Keratinocyte (primary cell): ENCODE measurements at regions not wholly inside any gene's neighbourhood (a gene's known extent, or its start where the extent isn't known, plus 50 kb on each side); places are given as distances from the start of the nearest gene placed in this dataset.

Experiments used
- DNase-seq: peaks from one replicate; pipeline ENCODE4 v3.0.0-alpha.2; 2011; ENCODE audit warnings: low read depth, missing footprints, low spot score
- FAIRE-seq: peaks from 2 replicates; lab custom pipeline; 2011; peaks lifted over from hg19 to GRCh38; lab: Jason Lieb, UNC
- H2AFZ ChIP-seq: 2 replicates; pipeline ENCODE4 v1.6.0; 2012; ENCODE audit warnings: low read length, control low read depth, inconsistent platforms; ENCODE audit not compliant: control insufficient read depth
- H3K27ac ChIP-seq: 2 replicates; pipeline ENCODE4 v1.5.1; 2011; ENCODE audit warnings: low read length; ENCODE audit not compliant: control insufficient read depth, insufficient read depth
- H3K27me3 ChIP-seq: 3 replicates; pipeline ENCODE4 v1.6.0; 2011; ENCODE audit warnings: low read length; ENCODE audit not compliant: control insufficient read depth, insufficient read depth; ENCODE audit errors: extremely low read depth
- H3K36me3 ChIP-seq, 2 experiments: 2 replicates in 1 of 2; 3 replicates in 1 of 2; pipeline ENCODE4 v1.5.1; 2011; ENCODE audit warnings: low read length in 2 of 2, mild to moderate bottlenecking in 1 of 2; ENCODE audit not compliant: control insufficient read depth in 2 of 2, insufficient read depth in 2 of 2; ENCODE audit errors: extremely low read depth in 1 of 2
- H3K4me1 ChIP-seq: 3 replicates; pipeline ENCODE4 v1.5.1; 2011; ENCODE audit warnings: low read length; ENCODE audit not compliant: control insufficient read depth, insufficient read depth; ENCODE audit errors: extremely low read depth
- H3K4me2 ChIP-seq: 3 replicates; pipeline ENCODE4 v1.6.0; 2011; ENCODE audit warnings: low read depth, low read length; ENCODE audit not compliant: control insufficient read depth, insufficient read depth; ENCODE audit errors: extremely low read depth
- H3K4me3 ChIP-seq, 3 experiments: fragments of 200-600 bp in 1 of 3; sonication (generic) in 1 of 3; 2 replicates in 2 of 3; 3 replicates in 1 of 3; pipeline ENCODE4 v1.5.1; 2011 to 2016; ENCODE audit warnings: low read length in 3 of 3, mild to moderate bottlenecking in 3 of 3, control low read depth in 2 of 3, inconsistent platforms in 1 of 3, low read depth in 1 of 3, mixed read lengths in 1 of 3, mixed run types in 1 of 3, moderate library complexity in 1 of 3; ENCODE audit not compliant: control insufficient read depth in 2 of 3, insufficient read depth in 2 of 3; ENCODE audit errors: extremely low read depth in 1 of 3
- H3K79me2 ChIP-seq: 2 replicates; pipeline ENCODE4 v1.6.0; 2012; ENCODE audit warnings: low read length; ENCODE audit not compliant: control insufficient read depth, insufficient read depth
- H3K9ac ChIP-seq: 3 replicates; pipeline ENCODE4 v1.6.0; 2011; ENCODE audit warnings: low read length; ENCODE audit not compliant: control insufficient read depth, insufficient read depth; ENCODE audit errors: extremely low read depth
- H3K9me1 ChIP-seq: 3 replicates; pipeline ENCODE4 v1.6.0; 2011; ENCODE audit warnings: low read length; ENCODE audit not compliant: control insufficient read depth, insufficient read depth; ENCODE audit errors: extremely low read depth
- H3K9me3 ChIP-seq: 2 replicates; pipeline ENCODE4 v1.5.1; 2012; ENCODE audit warnings: low read depth, low read length; ENCODE audit not compliant: control insufficient read depth
- H4K20me1 ChIP-seq: 3 replicates; pipeline ENCODE4 v1.6.0; 2011; ENCODE audit warnings: low read length; ENCODE audit not compliant: control insufficient read depth, insufficient read depth; ENCODE audit errors: extremely low read depth
- CTCF ChIP-seq, 3 experiments: IDR thresholded peaks in 1 of 3; conservative IDR thresholded peaks in 1 of 3; optimal IDR thresholded peaks in 1 of 3; 2 replicates in 2 of 3; 3 replicates in 1 of 3; pipeline versions ENCODE3 to v1.5.1; 2011; ENCODE audit warnings: low read length in 3 of 3, mild to moderate bottlenecking in 3 of 3, moderate library complexity in 2 of 3, control low read depth in 1 of 3, inconsistent platforms in 1 of 3; ENCODE audit not compliant: insufficient read depth in 2 of 3; ENCODE audit errors: extremely low read depth in 1 of 3
- EZH2 ChIP-seq: IDR thresholded peaks from one replicate; pipeline ENCODE4 v1.6.1; 2012; ENCODE audit warnings: inconsistent platforms, mild to moderate bottlenecking, low read length, moderate library complexity
- dilution Hi-C: fragments of 300-500 bp; cut with MboI; formaldehyde crosslinking; loops from one replicate; pipeline ENCODE4 v1.7.0; 2020; ENCODE audit warnings: low sequenced_read_pairs; ENCODE audit not compliant: extremely low pct_ligation_motif_present

GRCh38 chr11:28636033-28636432 is 527.8 kb downstream of the METTL15 start:
- dilution Hi-C loops = no loop called here
- H3K27ac ChIP-seq = no peak overlapping the region
- FAIRE-seq = no peak

DNA sequence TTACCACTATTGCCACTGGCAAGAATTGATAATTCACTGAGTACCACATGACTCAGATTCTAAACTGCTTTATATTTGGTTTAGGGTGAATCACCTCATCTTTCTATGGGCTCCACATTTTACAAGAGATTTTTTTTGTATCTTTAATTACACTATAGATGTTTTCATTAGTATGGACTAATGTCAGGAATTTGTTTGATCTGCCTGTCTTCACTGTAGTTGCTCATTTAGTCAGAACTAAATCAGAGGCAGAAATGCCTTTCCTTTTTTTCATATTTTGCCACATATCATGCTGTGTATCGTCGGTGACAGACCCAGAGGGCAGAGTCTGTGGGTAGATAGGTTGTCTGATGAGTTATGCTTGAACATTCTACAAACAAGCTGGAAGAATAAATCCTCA is 524.1 kb downstream of the METTL15 start:
- Histone ChIP-seq H3K27ac (no peak overlapping the region), H3K9me3 (no peaks in the 10 kb centered on the region), H3K4me2 (no peak overlapping the region), H3K4me1 (peaks cover 5% of the 10 kb centered on the region), H3K79me2 (no peaks in the 10 kb centered on the region), H3K4me3 (no peak overlapping the region), H3K9me1 (no peaks in the 10 kb centered on the region), H4K20me1 (no peaks in the 10 kb centered on the region), H3K36me3 (no peaks in the 10 kb centered on the region), H2AFZ (no peak overlapping the region), H3K9ac (no peak overlapping the region), H3K27me3 (no peaks in the 10 kb centered on the region)
- no peak for FAIRE-seq
- DNase-seq = no peak
- TF ChIP-seq EZH2 (no peak), CTCF (optimal IDR thresholded peaks at IDR 0.05 in 1 of 3, IDR thresholded peaks at IDR 0.05 in 1 of 3, conservative IDR thresholded peaks at IDR 0.05 in 1 of 3; ENCODE audit: extremely low read depth in 1 of 3, insufficient read depth in 2 of 3, low read length in 3 of 3) (no peak)
- dilution Hi-C loops = no loop called here

More at GRCh38 chr11:28636033-28636432, 527.8 kb downstream of the METTL15 start:
- Histone ChIP-seq H4K20me1 (no peaks in the 10 kb centered on the region), H3K9me3 (no peaks in the 10 kb centered on the region), H3K36me3 (no peaks in the 10 kb centered on the region), H3K9ac (no peak overlapping the region), H2AFZ (no peak overlapping the region), H3K4me1 (peaks cover 5% of the 10 kb centered on the region), H3K9me1 (no peaks in the 10 kb centered on the region), H3K4me3 (no peak overlapping the region), H3K27me3 (no peaks in the 10 kb centered on the region), H3K79me2 (no peaks in the 10 kb centered on the region), H3K4me2 (no peak overlapping the region)
- DNase-seq = no peak
- TF ChIP-seq EZH2 (no peak), CTCF (optimal IDR thresholded peaks at IDR 0.05 in 1 of 3, IDR thresholded peaks at IDR 0.05 in 1 of 3, conservative IDR thresholded peaks at IDR 0.05 in 1 of 3; ENCODE audit: extremely low read depth in 1 of 3, insufficient read depth in 2 of 3, low read length in 3 of 3) (no peak)
